ENCODE measurements at regions not wholly inside any gene's neighbourhood (a gene's known extent, or its start where the extent isn't known, plus 50 kb on each side); places are given as distances from the start of the nearest gene placed in this dataset.

DNA sequence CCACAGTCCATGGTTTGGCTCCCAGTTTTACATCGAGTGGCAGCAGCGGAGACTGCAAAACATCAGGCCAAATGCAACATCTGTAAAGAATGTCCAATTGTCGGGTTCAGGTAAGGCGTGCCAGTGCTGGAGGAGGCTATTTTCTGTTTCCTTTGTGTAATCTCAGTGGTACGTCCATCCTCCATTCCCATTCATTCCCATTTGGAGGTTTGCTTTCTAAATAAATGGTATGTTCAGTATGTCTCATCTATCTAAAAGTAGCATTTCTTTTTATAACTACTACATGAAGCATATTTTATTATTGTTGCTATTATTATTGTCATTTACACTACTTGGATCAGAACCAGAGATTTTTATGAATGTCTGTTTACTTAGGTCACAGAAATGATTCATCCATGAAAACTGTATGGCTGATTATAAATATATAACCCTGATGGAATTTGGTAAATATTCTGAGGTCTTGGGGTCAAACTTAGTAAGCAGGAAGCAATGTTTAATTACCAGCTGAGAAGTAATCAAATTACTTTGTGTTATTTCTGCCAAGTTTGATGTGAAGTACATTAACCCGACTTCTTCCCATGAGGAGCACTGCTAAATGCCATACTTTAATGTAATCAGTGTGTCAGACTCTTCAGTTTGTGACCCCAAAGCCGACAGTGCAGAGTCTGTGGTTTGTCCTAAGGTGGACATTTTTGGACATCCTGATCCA lies 512.9 kb downstream of the UTRN start:
- intact Hi-C loops (cut with DNase I; ENCODE audit: low total_unique reads), result no loop called here
- DNase-seq, result no peak
- H3K4me1 ChIP-seq, result no peaks in the 10 kb centered on the region

GRCh38 chr6:144804246-144804790 lies 519.2 kb downstream of the UTRN start:
- no peak for DNase-seq
- H3K27ac ChIP-seq, result no peak overlapping the region
- no peaks in the 10 kb centered on the region for H3K36me3 ChIP-seq
- no peaks in the 10 kb centered on the region for H3K4me1 ChIP-seq
- TF ChIP-seq POLR2A (IDR thresholded peaks at IDR 0.05), result no peak
- TF ChIP-seq, protein P1, sequence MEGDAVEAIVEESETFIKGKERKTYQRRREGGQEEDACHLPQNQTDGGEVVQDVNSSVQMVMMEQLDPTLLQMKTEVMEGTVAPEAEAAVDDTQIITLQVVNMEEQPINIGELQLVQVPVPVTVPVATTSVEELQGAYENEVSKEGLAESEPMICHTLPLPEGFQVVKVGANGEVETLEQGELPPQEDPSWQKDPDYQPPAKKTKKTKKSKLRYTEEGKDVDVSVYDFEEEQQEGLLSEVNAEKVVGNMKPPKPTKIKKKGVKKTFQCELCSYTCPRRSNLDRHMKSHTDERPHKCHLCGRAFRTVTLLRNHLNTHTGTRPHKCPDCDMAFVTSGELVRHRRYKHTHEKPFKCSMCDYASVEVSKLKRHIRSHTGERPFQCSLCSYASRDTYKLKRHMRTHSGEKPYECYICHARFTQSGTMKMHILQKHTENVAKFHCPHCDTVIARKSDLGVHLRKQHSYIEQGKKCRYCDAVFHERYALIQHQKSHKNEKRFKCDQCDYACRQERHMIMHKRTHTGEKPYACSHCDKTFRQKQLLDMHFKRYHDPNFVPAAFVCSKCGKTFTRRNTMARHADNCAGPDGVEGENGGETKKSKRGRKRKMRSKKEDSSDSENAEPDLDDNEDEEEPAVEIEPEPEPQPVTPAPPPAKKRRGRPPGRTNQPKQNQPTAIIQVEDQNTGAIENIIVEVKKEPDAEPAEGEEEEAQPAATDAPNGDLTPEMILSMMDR (IDR thresholded peaks at IDR 0.05), result no peak
- H3K9me3 ChIP-seq, result no peaks in the 10 kb centered on the region
- no peaks in the 10 kb centered on the region for H3K27me3 ChIP-seq
- intact Hi-C loops (cut with DNase I; ENCODE audit: low total_unique reads), result no loop called here
- no peak overlapping the region for H3K4me3 ChIP-seq

More for the DNA sequence above, 512.9 kb downstream of the UTRN start:
- Histone ChIP-seq H3K9me3 (no peaks in the 10 kb centered on the region), H3K27ac (no peak overlapping the region), H3K27me3 (no peaks in the 10 kb centered on the region), H3K36me3 (no peaks in the 10 kb centered on the region), H3K4me3 (no peak overlapping the region)
- TF ChIP-seq, protein P1 (IDR thresholded peaks at IDR 0.05), result no peak
- no peak for TF ChIP-seq POLR2A (IDR thresholded peaks at IDR 0.05)

DNA sequence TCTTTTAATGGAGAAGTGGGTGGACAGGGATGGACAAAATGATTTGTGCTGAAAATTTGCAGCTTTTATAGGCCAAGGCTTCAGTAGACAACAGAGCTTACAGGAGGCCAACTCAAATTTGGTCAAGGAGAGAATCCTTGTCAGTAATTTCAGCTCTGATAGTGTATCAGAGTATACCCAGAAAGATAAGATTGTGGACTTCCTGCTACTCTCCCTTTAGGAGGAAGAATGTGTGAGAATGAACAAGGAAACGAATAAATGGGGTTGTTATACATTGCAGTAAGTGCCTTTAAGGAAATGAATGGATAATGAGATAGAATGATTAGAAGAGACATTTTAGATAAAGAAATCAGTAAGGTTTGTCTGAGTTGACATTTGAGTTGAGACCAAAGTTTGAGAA lies 519.9 kb downstream of the UTRN start:
- Histone ChIP-seq H3K27ac (no peak overlapping the region), H3K27me3 (no peaks in the 10 kb centered on the region), H3K36me3 (no peaks in the 10 kb centered on the region), H3K9me3 (no peaks in the 10 kb centered on the region), H3K4me3 (no peak overlapping the region), H3K4me1 (no peaks in the 10 kb centered on the region)
- TF ChIP-seq POLR2A (IDR thresholded peaks at IDR 0.05), result no peak
- TF ChIP-seq, protein P1 (IDR thresholded peaks at IDR 0.05), result no peak
- intact Hi-C loops (cut with DNase I; ENCODE audit: low total_unique reads), result no loop called here
- DNase-seq, result no peak

GRCh38 chr6:144806222-144806621 lies 521.1 kb downstream of the UTRN start:
- H3K27ac ChIP-seq, result no peak overlapping the region
- intact Hi-C loops (cut with DNase I; ENCODE audit: low total_unique reads), result no loop called here
- H3K4me1 ChIP-seq, result no peaks in the 10 kb centered on the region
- H3K9me3 ChIP-seq, result no peaks in the 10 kb centered on the region
- no peaks in the 10 kb centered on the region for H3K36me3 ChIP-seq
- H3K4me3 ChIP-seq, result no peak overlapping the region
- no peaks in the 10 kb centered on the region for H3K27me3 ChIP-seq
- TF ChIP-seq, protein P1 (IDR thresholded peaks at IDR 0.05), result no peak
- TF ChIP-seq POLR2A (IDR thresholded peaks at IDR 0.05), result no peak
- DNase-seq, result no peak

DNA sequence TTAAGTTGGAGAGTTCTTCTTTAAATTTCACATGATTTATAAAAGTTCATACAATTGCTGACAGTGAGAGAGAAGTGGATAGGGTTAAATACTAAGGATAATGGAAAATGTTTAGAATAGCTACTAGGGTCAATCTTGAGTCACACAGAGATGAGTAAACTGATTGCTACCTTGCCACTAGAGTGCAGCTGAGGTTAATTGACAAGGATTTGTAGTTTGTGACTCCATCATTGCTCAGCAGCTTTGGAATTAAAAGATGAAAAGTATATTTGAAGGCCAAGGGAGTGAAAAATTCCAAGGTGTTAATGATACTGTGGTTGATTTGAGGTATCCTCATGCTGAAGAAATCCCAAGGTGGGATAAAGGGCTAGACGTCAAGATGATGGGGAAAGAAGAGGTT lies 524.0 kb downstream of the UTRN start:
- no peak overlapping the region for H3K4me3 ChIP-seq
- no peak overlapping the region for H3K27ac ChIP-seq
- no peak for DNase-seq
- TF ChIP-seq POLR2A (IDR thresholded peaks at IDR 0.05), result no peak
- TF ChIP-seq, protein P1 (IDR thresholded peaks at IDR 0.05), result no peak
- H3K4me1 ChIP-seq, result no peaks in the 10 kb centered on the region
- H3K36me3 ChIP-seq, result no peaks in the 10 kb centered on the region
- no peaks in the 10 kb centered on the region for H3K27me3 ChIP-seq
- H3K9me3 ChIP-seq, result no peaks in the 10 kb centered on the region
- intact Hi-C loops (cut with DNase I; ENCODE audit: low total_unique reads), result no loop called here
